ENCODE measurements at regions not wholly inside any gene's neighbourhood (a gene's known extent, or its start where the extent isn't known, plus 50 kb on each side); places are given as distances from the start of the nearest gene placed in this dataset.

- intact Hi-C loops (cut with DNase I), result no loop called here
- H3K27me3 ChIP-seq, result no peaks in the 10 kb centered on the region
- no peaks in the 10 kb centered on the region for H3K36me3 ChIP-seq
- H3K9me3 ChIP-seq, result peaks cover 0 to 4% of the 10 kb centered on the region in 2 donors
- no peak overlapping the region for H3K27ac ChIP-seq
- no peak for TF ChIP-seq CTCF (IDR thresholded peaks at IDR 0.05)
- H3K4me3 ChIP-seq, result no peak overlapping the region
- no peaks in the 10 kb centered on the region for H3K4me1 ChIP-seq
- no peak for DNase-seq (ENCODE audit: low spot score in 2 of 2)
Observed at GRCh38 chr6:9535106-9535505, 879.8 kb downstream of the TFAP2A start.

- Histone ChIP-seq H3K9me3 (peaks cover 0 to 4% of the 10 kb centered on the region in 2 donors), H3K4me3 (no peak overlapping the region), H3K27ac (no peak overlapping the region), H3K4me1 (no peaks in the 10 kb centered on the region), H3K36me3 (no peaks in the 10 kb centered on the region), H3K27me3 (no peaks in the 10 kb centered on the region)
- intact Hi-C loops (cut with DNase I), result no loop called here
- TF ChIP-seq CTCF (IDR thresholded peaks at IDR 0.05), result no peak
- no peak for DNase-seq (ENCODE audit: low spot score in 2 of 2)
Observed at GRCh38 chr6:9532621-9533557, 882.0 kb downstream of the TFAP2A start.

GRCh38 chr6:9527679-9528286 lies 887.1 kb downstream of the TFAP2A start:
- no peaks in the 10 kb centered on the region for H3K27me3 ChIP-seq
- no peaks in the 10 kb centered on the region for H3K4me1 ChIP-seq
- no peak for DNase-seq (ENCODE audit: low spot score in 2 of 2)
- H3K9me3 ChIP-seq, result peaks cover 0 to 4% of the 10 kb centered on the region in 2 donors
- no peaks in the 10 kb centered on the region for H3K36me3 ChIP-seq
- no peak overlapping the region for H3K27ac ChIP-seq
- H3K4me3 ChIP-seq, result no peak overlapping the region
- TF ChIP-seq CTCF (IDR thresholded peaks at IDR 0.05), result no peak
- intact Hi-C loops (cut with DNase I), result no loop called here

GRCh38 chr6:9523462-9523861 lies 891.4 kb downstream of the TFAP2A start:
- Histone ChIP-seq H3K4me1 (no peaks in the 10 kb centered on the region), H3K9me3 (no peaks in the 10 kb centered on the region), H3K27me3 (no peaks in the 10 kb centered on the region), H3K36me3 (no peaks in the 10 kb centered on the region), H3K27ac (no peak overlapping the region), H3K4me3 (no peak overlapping the region)
- DNase-seq (ENCODE audit: low spot score in 2 of 2), result no peak
- intact Hi-C loops (cut with DNase I), result no loop called here
- TF ChIP-seq CTCF (IDR thresholded peaks at IDR 0.05), result no peak

GRCh38 chr6:9522101-9522500 lies 892.8 kb downstream of the TFAP2A start:
- no peaks in the 10 kb centered on the region for H3K27me3 ChIP-seq
- no peaks in the 10 kb centered on the region for H3K36me3 ChIP-seq
- TF ChIP-seq CTCF (IDR thresholded peaks at IDR 0.05), result no peak
- intact Hi-C loops (cut with DNase I), result no loop called here
- H3K4me1 ChIP-seq, result no peaks in the 10 kb centered on the region
- no peak overlapping the region for H3K4me3 ChIP-seq
- no peak overlapping the region for H3K27ac ChIP-seq
- no peaks in the 10 kb centered on the region for H3K9me3 ChIP-seq
- DNase-seq (ENCODE audit: low spot score in 2 of 2), result no peak

All from ascending aorta (tissue), 2 donors.